IMR-90 (cell line): ENCODE measurements at regions not wholly inside any gene's neighbourhood (a gene's known extent, or its start where the extent isn't known, plus 50 kb on each side); places are given as distances from the start of the nearest gene placed in this dataset.
"Not testable (repeated sequence)": the region's sequence is repeated elsewhere in the genome, so short reads cannot be mapped to it uniquely, and the experiment has no call there.

Source experiments
- ATAC-seq: fragments of 200-7000 bp; cut with Tn5 transposase; 2 replicates; pipeline ENCODE4 v1.9.1; 2020; ENCODE audit warnings: low read depth, mild to moderate bottlenecking, moderate library complexity
- BruUV-seq: library from RNA; stranded (reverse); fragments of 400-500 nt; replicated peaks from 2 replicates; lab custom pipeline; 2021; lab: Mats Ljungman, UMichigan
- CTCF ChIA-PET: fragments of 300-600 bp; formaldehyde crosslinking; extraction: SDS; loops from one replicate; lab custom pipeline; 2021; ENCODE audit warnings: antibody characterized with exemption; lab: Yijun Ruan, JAX
- POLR2A ChIA-PET: fragments of 300-600 bp; sonication (Branson Sonifier 250); formaldehyde crosslinking; loops from one replicate; lab custom pipeline; 2022; ENCODE audit warnings: antibody characterized with exemption; ENCODE audit not compliant: unreplicated experiment; lab: Charles Lee
- DNase-seq: peaks from one replicate; pipeline ENCODE4 v3.0.0; 2013
- H2AFZ ChIP-seq: replicated peaks from 2 replicates; pipeline ENCODE3; 2013; ENCODE audit warnings: low read length, mild to moderate bottlenecking; ENCODE audit not compliant: poor library complexity
- H2AK5ac ChIP-seq: 2 replicates; pipeline ENCODE4 v1.6.1; 2013; ENCODE audit warnings: low read depth, low read length, inconsistent platforms
- H2AK9ac ChIP-seq: replicated peaks from 2 replicates; pipeline ENCODE3; 2013; ENCODE audit warnings: mild to moderate bottlenecking, low read depth, low read length, moderate library complexity; ENCODE audit not compliant: poor library complexity
- H2BK120ac ChIP-seq: 2 replicates; pipeline ENCODE4 v1.6.1; 2013; ENCODE audit warnings: low read depth, low read length, inconsistent platforms
- H2BK15ac ChIP-seq: 3 replicates; pipeline ENCODE4 v1.6.1; 2013; ENCODE audit warnings: low read depth, low read length, inconsistent platforms
- H2BK20ac ChIP-seq: 2 replicates; pipeline ENCODE4 v1.6.1; 2013; ENCODE audit warnings: low read depth, mild to moderate bottlenecking, inconsistent platforms, low read length, moderate library complexity
- H2BK5ac ChIP-seq: 2 replicates; pipeline ENCODE4 v1.6.1; 2013; ENCODE audit warnings: mild to moderate bottlenecking, low read depth, low read length, inconsistent platforms; ENCODE audit not compliant: poor library complexity, severe bottlenecking
- H3K14ac ChIP-seq: replicated peaks from 2 replicates; pipeline ENCODE4 v1.6.1; 2013; ENCODE audit warnings: low read depth, low read length, inconsistent platforms
- H3K18ac ChIP-seq: 2 replicates; pipeline ENCODE4 v1.6.1; 2013; ENCODE audit warnings: low read depth, low read length, control low read depth
- H3K23ac ChIP-seq: 2 replicates; pipeline ENCODE4 v1.6.1; 2013; ENCODE audit warnings: low read depth, low read length, inconsistent platforms
- H3K27ac ChIP-seq: 2 replicates; pipeline ENCODE4 v1.5.1; 2013; ENCODE audit warnings: mild to moderate bottlenecking, control low read depth, low read length; ENCODE audit not compliant: insufficient read depth
- H3K27me3 ChIP-seq: 2 replicates; pipeline ENCODE4 v1.6.1; 2013; ENCODE audit warnings: low read length; ENCODE audit not compliant: control insufficient read depth, insufficient read depth
- H3K36me3 ChIP-seq: 2 replicates; pipeline ENCODE4 v1.6.1; 2013; ENCODE audit warnings: low read length, mixed read lengths; ENCODE audit not compliant: control insufficient read depth, insufficient read depth
- H3K4ac ChIP-seq: 2 replicates; pipeline ENCODE4 v1.6.1; 2013; ENCODE audit warnings: low read depth, low read length, inconsistent platforms
- H3K4me1 ChIP-seq: 2 replicates; pipeline ENCODE4 v1.6.1; 2013; ENCODE audit warnings: low read length, mixed read lengths; ENCODE audit not compliant: control insufficient read depth, insufficient read depth
- H3K4me2 ChIP-seq: 2 replicates; pipeline ENCODE4 v1.6.1; 2013; ENCODE audit warnings: low read depth, mild to moderate bottlenecking, control low read depth, low read length, moderate library complexity
- H3K4me3 ChIP-seq: 2 replicates; pipeline ENCODE4 v1.5.1; 2013; ENCODE audit warnings: low read depth, mild to moderate bottlenecking, control low read depth, low read length, moderate library complexity; ENCODE audit not compliant: insufficient read depth
- H3K56ac ChIP-seq: 2 replicates; pipeline ENCODE4 v1.6.1; 2013; ENCODE audit warnings: low read length, inconsistent platforms; ENCODE audit not compliant: insufficient read depth; ENCODE audit errors: extremely low read depth
- H3K79me1 ChIP-seq, 2 experiments: 2 replicates each; pipeline ENCODE4 v1.6.1; 2013; ENCODE audit warnings: low read length in 2 of 2, inconsistent platforms in 1 of 2, low read depth in 1 of 2
- H3K9ac ChIP-seq: 2 replicates; pipeline ENCODE4 v1.6.1; 2013; ENCODE audit warnings: low read depth, low read length, control low read depth
- H3K9me1 ChIP-seq: 2 replicates; pipeline ENCODE4 v1.6.1; 2013; ENCODE audit warnings: low read length, inconsistent platforms; ENCODE audit not compliant: insufficient read depth
- H3K9me3 ChIP-seq: 2 replicates; pipeline ENCODE4 v1.6.1; 2013; ENCODE audit warnings: low read length; ENCODE audit not compliant: control insufficient read depth, insufficient read depth
- H4K20me1 ChIP-seq: 2 replicates; pipeline ENCODE4 v1.6.1; 2013; ENCODE audit warnings: low read length, inconsistent platforms; ENCODE audit not compliant: insufficient read depth
- H4K5ac ChIP-seq: 2 replicates; pipeline ENCODE4 v1.6.1; 2013; ENCODE audit warnings: mild to moderate bottlenecking, low read depth, low read length, control low read depth
- H4K8ac ChIP-seq, 2 experiments: 2 replicates each; pipeline ENCODE4 v1.6.1; 2013; ENCODE audit warnings: low read depth in 2 of 2, low read length in 2 of 2, control low read depth in 1 of 2, inconsistent platforms in 1 of 2
- H4K91ac ChIP-seq: 2 replicates; pipeline ENCODE4 v1.6.1; 2013; ENCODE audit warnings: low read depth, low read length, inconsistent platforms; ENCODE audit not compliant: insufficient read depth
- WGBS, 2 experiments: methylation state at CpG; one replicate each; pipeline versions ENCODE4 v1.1.5 to v1.1.7; 2013; ENCODE audit warnings: missing lambda C conversion rate in 2 of 2; ENCODE audit not compliant: insufficient read length in 1 of 2; ENCODE audit errors: extremely low coverage in 2 of 2; 5-methylcytosine and 5-hydroxymethylcytosine counted together
- dilution Hi-C: fragments of 300-500 bp; cut with HindIII; formaldehyde crosslinking; loops from one replicate; pipeline ENCODE4 v1.14.3; 2018; ENCODE audit warnings: low sequenced_read_pairs; ENCODE audit not compliant: unreplicated experiment
- in situ Hi-C: fragments of 300-500 bp; cut with MboI; formaldehyde crosslinking; loops from 3 replicates; pipeline ENCODE4 v1.14.3; 2019; ENCODE audit warnings: low sequenced_read_pairs, inconsistent platforms, mixed read lengths
- intact Hi-C: fragments of 100-400 bp; cut with micrococcal nuclease; formaldehyde crosslinking; loops from 2 replicates; pipeline ENCODE4 v1.10.0; 2022

- BruUV-seq, H3K79me1 ChIP-seq, ATAC-seq, H2AFZ ChIP-seq, H3K4me1 ChIP-seq, H2BK15ac ChIP-seq, intact Hi-C loops, H4K20me1 ChIP-seq, dilution Hi-C loops, POLR2A ChIA-PET, H3K4me3 ChIP-seq, H3K4me2 ChIP-seq, H3K9me1 ChIP-seq, H3K23ac ChIP-seq, H2BK20ac ChIP-seq, H4K91ac ChIP-seq, H3K27me3 ChIP-seq, H3K9ac ChIP-seq, H3K4ac ChIP-seq, H3K56ac ChIP-seq, H3K9me3 ChIP-seq, H3K36me3 ChIP-seq, H2BK120ac ChIP-seq, H3K18ac ChIP-seq, CTCF ChIA-PET, H2AK5ac ChIP-seq, H3K14ac ChIP-seq, H3K27ac ChIP-seq, H4K8ac ChIP-seq, H2BK5ac ChIP-seq, DNase-seq, H2AK9ac ChIP-seq, in situ Hi-C loops, H4K5ac ChIP-seq: not testable (repeated sequence)
- WGBS, 2 experiments, result no CpG with 5 or more reads among the region's 5 CpGs
Observed at GRCh38 chr13:86253497-86253896, 454.3 kb upstream of the SLITRK6 start.

GRCh38 chr13:86255820-86256219 is 456.6 kb upstream of the SLITRK6 start:
- ATAC-seq, H3K36me3 ChIP-seq, POLR2A ChIA-PET, H3K9me3 ChIP-seq, intact Hi-C loops, H4K20me1 ChIP-seq, H3K27me3 ChIP-seq, CTCF ChIA-PET, H3K14ac ChIP-seq, H3K9me1 ChIP-seq, H2AK9ac ChIP-seq, H3K9ac ChIP-seq, H3K4me1 ChIP-seq, H3K27ac ChIP-seq, H2AK5ac ChIP-seq, BruUV-seq, DNase-seq, H4K5ac ChIP-seq, H2BK15ac ChIP-seq, H3K4me2 ChIP-seq, H2BK120ac ChIP-seq, H2BK20ac ChIP-seq, H3K18ac ChIP-seq, H3K23ac ChIP-seq, H4K8ac ChIP-seq, dilution Hi-C loops, H3K56ac ChIP-seq, H4K91ac ChIP-seq, H3K4ac ChIP-seq, H3K4me3 ChIP-seq, H2AFZ ChIP-seq, H2BK5ac ChIP-seq, H3K79me1 ChIP-seq, in situ Hi-C loops: not testable (repeated sequence)
- WGBS, 2 experiments, result no CpG with 5 or more reads among the region's 2 CpGs
